HG02840 (cell line): ENCODE measurements at regions not wholly inside any gene's neighbourhood (a gene's known extent, or its start where the extent isn't known, plus 50 kb on each side); places are given as distances from the start of the nearest gene placed in this dataset.
"Not testable (repeated sequence)": the region's sequence is repeated elsewhere in the genome, so short reads cannot be mapped to it uniquely, and the experiment has no call there.

Experiments
- ATAC-seq: cut with Tn5 transposase; IDR thresholded peaks from one replicate; pipeline ENCODE4 v1.9.1; 2021; ENCODE audit warnings: mild to moderate bottlenecking, moderate library complexity, moderate number of reproducible peaks; ENCODE audit not compliant: unreplicated experiment, low FRiP score

GRCh38 chr10:4224178-4224577, 439.2 kb upstream of the KLF6 start:
- no peak for ATAC-seq

- not testable (repeated sequence) for ATAC-seq
Observed at GRCh38 chr10:4221310-4221709, 436.3 kb upstream of the KLF6 start.

GRCh38 chr10:4219901-4220300, 434.9 kb upstream of the KLF6 start:
- ATAC-seq: no peak

- ATAC-seq: no peak
Observed at GRCh38 chr10:4217653-4218052, 432.6 kb upstream of the KLF6 start.

- no peak for ATAC-seq
Observed at GRCh38 chr10:4217187-4217586, 432.2 kb upstream of the KLF6 start.

- no peak for ATAC-seq
Observed at GRCh38 chr10:4216726-4217125, 431.7 kb upstream of the KLF6 start.

- no peak for ATAC-seq
Observed at GRCh38 chr10:4215963-4216575, 431.1 kb upstream of the KLF6 start.

- no peak for ATAC-seq
Observed at GRCh38 chr10:4215485-4215884, 430.5 kb upstream of the KLF6 start.

GRCh38 chr10:4214908-4215307, 429.9 kb upstream of the KLF6 start:
- ATAC-seq: no peak

GRCh38 chr10:4213441-4213840, 428.4 kb upstream of the KLF6 start:
- ATAC-seq: no peak

GRCh38 chr10:4212111-4212630, 427.2 kb upstream of the KLF6 start:
- ATAC-seq: no peak

GRCh38 chr10:4208499-4208898, 423.5 kb upstream of the KLF6 start:
- no peak for ATAC-seq

GRCh38 chr10:4205113-4205512, 420.1 kb upstream of the KLF6 start:
- ATAC-seq: no peak

- ATAC-seq: no peak
Observed at GRCh38 chr10:4202938-4203337, 417.9 kb upstream of the KLF6 start.

GRCh38 chr10:4201866-4202825, 417.1 kb upstream of the KLF6 start:
- no peak for ATAC-seq

- ATAC-seq: no peak
Observed at GRCh38 chr10:4199196-4199595, 414.2 kb upstream of the KLF6 start.

- ATAC-seq: no peak
Observed at GRCh38 chr10:4198216-4198615, 413.2 kb upstream of the KLF6 start.

GRCh38 chr10:4197676-4198075, 412.7 kb upstream of the KLF6 start:
- ATAC-seq: no peak

- no peak for ATAC-seq
Observed at GRCh38 chr10:4196771-4197390, 411.9 kb upstream of the KLF6 start.

- ATAC-seq: no peak
Observed at GRCh38 chr10:4196183-4196582, 411.2 kb upstream of the KLF6 start.

- ATAC-seq: no peak
Observed at GRCh38 chr10:4195213-4195612, 410.2 kb upstream of the KLF6 start.
